ENCODE measurements at regions not wholly inside any gene's neighbourhood (a gene's known extent, or its start where the extent isn't known, plus 50 kb on each side); places are given as distances from the start of the nearest gene placed in this dataset.

GRCh38 chr15:31563421-31563820 is 236.8 kb downstream of the KLF13 start:
- POLR2A ChIA-PET (ENCODE audit: partially characterized antibody) = no interaction called here

GRCh38 chr15:31567861-31568260 is 241.2 kb downstream of the KLF13 start:
- H3K9me3 ChIP-seq (ENCODE audit: control insufficient read depth in 1 of 2, low read length in 2 of 2) = no peaks in the 10 kb centered on the region
- peaks cover 0 to 6% of the 10 kb centered on the region in 2 donors for H3K27me3 Mint-ChIP-seq
- intact Hi-C loops (cut with micrococcal nuclease) = no loop called here
- H3K27me3 ChIP-seq (ENCODE audit: insufficient read depth, low read length) = no peaks in the 10 kb centered on the region
- H3K4me1 ChIP-seq (ENCODE audit: insufficient read depth, low read length) = no peaks in the 10 kb centered on the region
- no peak overlapping the region for H3K27ac ChIP-seq (ENCODE audit: low read depth, low read length)
- DNase-seq = no peak
- no peak overlapping the region for H3K27ac Mint-ChIP-seq
- POLR2A ChIA-PET (ENCODE audit: partially characterized antibody) = no interaction called here
- no peak overlapping the region for H3K4me3 ChIP-seq (ENCODE audit: low read length in 2 of 2)
- CTCF ChIA-PET (ENCODE audit: partially characterized antibody) = no interaction called here
- H3K4me3 Mint-ChIP-seq = no peak overlapping the region
- no peaks in the 10 kb centered on the region for H3K36me3 ChIP-seq (ENCODE audit: insufficient read depth, low read length)
- peaks cover 2 to 24% (median 13%) of the 10 kb centered on the region in 8 donors for H3K9me3 Mint-ChIP-seq
- peaks cover 2 to 5% of the 10 kb centered on the region in 2 donors for H3K36me3 Mint-ChIP-seq
- no peaks in the 10 kb centered on the region for H3K4me1 Mint-ChIP-seq

More at GRCh38 chr15:31563421-31563820, 236.8 kb downstream of the KLF13 start:
- H3K27me3 ChIP-seq (ENCODE audit: insufficient read depth, low read length) = no peaks in the 10 kb centered on the region
- no peaks in the 10 kb centered on the region for H3K4me1 ChIP-seq (ENCODE audit: insufficient read depth, low read length)
- H3K36me3 Mint-ChIP-seq = peaks cover 2 to 5% of the 10 kb centered on the region in 2 donors
- CTCF ChIA-PET (ENCODE audit: partially characterized antibody) = no interaction called here
- peaks cover 2 to 20% (median 10%) of the 10 kb centered on the region in 8 donors for H3K9me3 Mint-ChIP-seq
- intact Hi-C loops (cut with micrococcal nuclease) = no loop called here
- no peak overlapping the region for H3K27ac ChIP-seq (ENCODE audit: low read depth, low read length)
- no peaks in the 10 kb centered on the region for H3K36me3 ChIP-seq (ENCODE audit: insufficient read depth, low read length)
- H3K4me3 ChIP-seq (ENCODE audit: low read length in 2 of 2) = no peak overlapping the region
- H3K27ac Mint-ChIP-seq = no peak overlapping the region
- H3K4me1 Mint-ChIP-seq = no peaks in the 10 kb centered on the region
- no peak overlapping the region for H3K4me3 Mint-ChIP-seq
- peaks cover 0 to 4% of the 10 kb centered on the region in 2 donors for H3K27me3 Mint-ChIP-seq
- no peaks in the 10 kb centered on the region for H3K9me3 ChIP-seq (ENCODE audit: control insufficient read depth in 1 of 2, low read length in 2 of 2)
- DNase-seq = no peak

GRCh38 chr15:31569836-31570235 is 243.2 kb downstream of the KLF13 start:
- Mint-ChIP-seq H3K4me1 (no peaks in the 10 kb centered on the region), H3K27ac (no peak overlapping the region), H3K4me3 (no peak overlapping the region), H3K27me3 (peaks cover 0 to 7% of the 10 kb centered on the region in 2 donors), H3K9me3 (peaks cover 2 to 24% (median 13%) of the 10 kb centered on the region in 8 donors), H3K36me3 (peaks cover 2 to 5% of the 10 kb centered on the region in 2 donors)
- no peaks in the 10 kb centered on the region for H3K27me3 ChIP-seq (ENCODE audit: insufficient read depth, low read length)
- no peak for DNase-seq
- no peaks in the 10 kb centered on the region for H3K4me1 ChIP-seq (ENCODE audit: insufficient read depth, low read length)
- ChIA-PET CTCF (ENCODE audit: partially characterized antibody) (no interaction called here), POLR2A (ENCODE audit: partially characterized antibody) (no interaction called here)
- no peaks in the 10 kb centered on the region for H3K9me3 ChIP-seq (ENCODE audit: control insufficient read depth in 1 of 2, low read length in 2 of 2)
- H3K4me3 ChIP-seq (ENCODE audit: low read length in 2 of 2) = no peak overlapping the region
- intact Hi-C loops (cut with micrococcal nuclease) = no loop called here
- H3K36me3 ChIP-seq (ENCODE audit: insufficient read depth, low read length) = no peaks in the 10 kb centered on the region
- no peak overlapping the region for H3K27ac ChIP-seq (ENCODE audit: low read depth, low read length)

GRCh38 chr15:31570591-31570990 is 244.0 kb downstream of the KLF13 start:
- H3K27ac Mint-ChIP-seq = no peak overlapping the region
- H3K4me3 Mint-ChIP-seq = no peak overlapping the region
- peaks cover 2 to 24% (median 13%) of the 10 kb centered on the region in 8 donors for H3K9me3 Mint-ChIP-seq
- H3K27me3 Mint-ChIP-seq = peaks cover 0 to 9% of the 10 kb centered on the region in 2 donors
- H3K4me1 ChIP-seq (ENCODE audit: insufficient read depth, low read length) = no peaks in the 10 kb centered on the region
- no peaks in the 10 kb centered on the region for H3K27me3 ChIP-seq (ENCODE audit: insufficient read depth, low read length)
- POLR2A ChIA-PET (ENCODE audit: partially characterized antibody) = no interaction called here
- H3K4me1 Mint-ChIP-seq = no peaks in the 10 kb centered on the region
- intact Hi-C loops (cut with micrococcal nuclease) = no loop called here
- H3K36me3 ChIP-seq (ENCODE audit: insufficient read depth, low read length) = no peaks in the 10 kb centered on the region
- no peak overlapping the region for H3K27ac ChIP-seq (ENCODE audit: low read depth, low read length)
- no peaks in the 10 kb centered on the region for H3K9me3 ChIP-seq (ENCODE audit: control insufficient read depth in 1 of 2, low read length in 2 of 2)
- CTCF ChIA-PET (ENCODE audit: partially characterized antibody) = no interaction called here
- H3K36me3 Mint-ChIP-seq = peaks cover 2 to 5% of the 10 kb centered on the region in 2 donors
- no peak for DNase-seq
- H3K4me3 ChIP-seq (ENCODE audit: low read length in 2 of 2) = no peak overlapping the region

DNA sequence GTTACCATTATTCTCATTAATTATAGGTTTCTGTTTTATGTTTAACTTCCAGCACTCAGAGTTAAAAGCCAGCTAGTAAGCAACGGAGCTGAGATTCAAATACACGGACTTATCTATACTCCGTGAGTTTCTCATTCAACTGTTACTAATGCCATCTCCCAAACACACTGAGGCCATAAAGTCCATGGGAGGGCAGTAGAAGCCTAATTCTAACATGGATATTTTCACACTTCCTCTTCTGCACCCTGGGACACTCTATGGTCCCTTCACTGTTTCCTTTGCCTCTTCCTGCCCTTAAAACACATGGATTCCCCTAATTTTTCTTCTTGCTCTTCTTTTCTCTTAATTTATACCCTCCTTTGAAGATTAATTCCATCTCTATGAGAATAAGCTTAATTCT is 245.0 kb downstream of the KLF13 start:
- Histone ChIP-seq H3K9me3 (ENCODE audit: control insufficient read depth in 1 of 2, low read length in 2 of 2) (no peaks in the 10 kb centered on the region), H3K4me1 (ENCODE audit: insufficient read depth, low read length) (no peaks in the 10 kb centered on the region), H3K36me3 (ENCODE audit: insufficient read depth, low read length) (no peaks in the 10 kb centered on the region), H3K27me3 (ENCODE audit: insufficient read depth, low read length) (no peaks in the 10 kb centered on the region), H3K4me3 (ENCODE audit: low read length in 2 of 2) (no peak overlapping the region), H3K27ac (ENCODE audit: low read depth, low read length) (no peak overlapping the region)
- ChIA-PET CTCF (ENCODE audit: partially characterized antibody) (no interaction called here), POLR2A (ENCODE audit: partially characterized antibody) (no interaction called here)
- DNase-seq = no peak
- Mint-ChIP-seq H3K27me3 (peaks cover 0 to 9% of the 10 kb centered on the region in 2 donors), H3K9me3 (peaks cover 2 to 20% (median 11%) of the 10 kb centered on the region in 8 donors), H3K36me3 (peaks cover 2 to 5% of the 10 kb centered on the region in 2 donors), H3K4me1 (no peaks in the 10 kb centered on the region), H3K4me3 (no peak overlapping the region), H3K27ac (no peak overlapping the region)
- intact Hi-C loops (cut with micrococcal nuclease) = no loop called here

DNA sequence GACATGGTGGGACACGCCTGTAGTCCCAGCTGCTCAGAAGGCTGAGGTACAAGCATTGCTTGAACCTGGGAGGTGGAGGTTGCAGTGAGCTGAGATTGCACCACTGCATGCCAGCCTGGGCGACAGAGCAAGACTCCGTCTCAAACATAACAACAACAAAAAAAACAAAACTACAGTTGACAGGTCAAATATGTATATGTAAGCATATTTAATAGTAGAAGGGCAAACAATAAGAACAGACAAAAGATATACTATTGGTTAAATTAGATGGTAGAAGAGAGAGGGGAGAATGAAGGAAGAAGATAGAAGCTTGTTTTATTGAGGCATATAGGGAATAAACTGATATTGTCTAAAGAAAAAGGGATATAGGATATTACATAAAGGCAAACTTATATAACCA is 247.1 kb downstream of the KLF13 start:
- POLR2A ChIA-PET (ENCODE audit: partially characterized antibody) = interaction anchor here (0.7 kb wide), 1 partner anchor 909 kb away, joined by 3 read pairs; no protein-coding TSS in a partner anchor
- no peak overlapping the region for H3K27ac ChIP-seq (ENCODE audit: low read depth, low read length)
- no peaks in the 10 kb centered on the region for H3K4me1 ChIP-seq (ENCODE audit: insufficient read depth, low read length)
- no peaks in the 10 kb centered on the region for H3K9me3 ChIP-seq (ENCODE audit: control insufficient read depth in 1 of 2, low read length in 2 of 2)
- no peak overlapping the region for H3K4me3 ChIP-seq (ENCODE audit: low read length in 2 of 2)
- no peak overlapping the region for H3K4me3 Mint-ChIP-seq
- no peaks in the 10 kb centered on the region for H3K27me3 ChIP-seq (ENCODE audit: insufficient read depth, low read length)
- CTCF ChIA-PET (ENCODE audit: partially characterized antibody) = no interaction called here
- intact Hi-C loops (cut with micrococcal nuclease) = no loop called here
- no peaks in the 10 kb centered on the region for H3K36me3 Mint-ChIP-seq
- no peaks in the 10 kb centered on the region for H3K36me3 ChIP-seq (ENCODE audit: insufficient read depth, low read length)
- DNase-seq = no peak
- no peaks in the 10 kb centered on the region for H3K4me1 Mint-ChIP-seq
- peaks cover 0 to 2% (median 0%) of the 10 kb centered on the region in 8 donors for H3K9me3 Mint-ChIP-seq
- H3K27ac Mint-ChIP-seq = no peak overlapping the region
- H3K27me3 Mint-ChIP-seq = peaks cover 0 to 8% of the 10 kb centered on the region in 2 donors

- Histone ChIP-seq H3K4me1 (ENCODE audit: insufficient read depth, low read length) (no peaks in the 10 kb centered on the region), H3K4me3 (ENCODE audit: low read length in 2 of 2) (no peak overlapping the region), H3K27me3 (ENCODE audit: insufficient read depth, low read length) (no peaks in the 10 kb centered on the region), H3K9me3 (ENCODE audit: control insufficient read depth in 1 of 2, low read length in 2 of 2) (no peaks in the 10 kb centered on the region), H3K27ac (ENCODE audit: low read depth, low read length) (no peak overlapping the region), H3K36me3 (ENCODE audit: insufficient read depth, low read length) (no peaks in the 10 kb centered on the region)
- no peak overlapping the region for H3K4me3 Mint-ChIP-seq
- no peaks in the 10 kb centered on the region for H3K4me1 Mint-ChIP-seq
- H3K9me3 Mint-ChIP-seq = no peaks in the 10 kb centered on the region
- no peak overlapping the region for H3K27ac Mint-ChIP-seq
- intact Hi-C loops (cut with micrococcal nuclease) = no loop called here
- ChIA-PET CTCF (ENCODE audit: partially characterized antibody) (no interaction called here), POLR2A (ENCODE audit: partially characterized antibody) (no interaction called here)
- DNase-seq = no peak
- H3K36me3 Mint-ChIP-seq = no peaks in the 10 kb centered on the region
- peaks cover 1 to 9% of the 10 kb centered on the region in 2 donors for H3K27me3 Mint-ChIP-seq
Measured at GRCh38 chr15:31574766-31575165, 248.1 kb downstream of the KLF13 start.

DNA sequence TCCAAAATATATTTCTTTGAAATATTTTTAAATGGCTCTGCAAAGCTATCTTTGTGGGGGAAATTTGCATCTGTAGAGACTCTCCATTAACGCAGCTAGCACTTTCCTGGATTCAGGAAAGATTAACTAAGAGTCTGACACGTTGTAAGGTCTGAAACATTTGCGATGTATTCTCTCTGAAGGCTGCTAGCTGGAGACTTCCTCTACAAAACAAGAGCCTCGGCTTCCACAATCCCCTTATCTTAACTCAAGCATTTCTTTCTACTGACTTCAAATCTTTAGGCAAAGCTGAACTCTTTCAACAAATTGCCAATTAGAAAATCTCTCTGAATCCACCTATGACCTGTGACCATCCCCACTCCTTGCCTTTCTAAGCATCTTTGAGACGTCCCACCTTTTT is 250.5 kb downstream of the KLF13 start:
- Mint-ChIP-seq H3K27me3 (peaks cover 1 to 7% of the 10 kb centered on the region in 2 donors), H3K4me3 (no peak overlapping the region), H3K27ac (no peak overlapping the region), H3K4me1 (no peaks in the 10 kb centered on the region), H3K9me3 (peaks cover 0 to 17% (median 7%) of the 10 kb centered on the region in 8 donors), H3K36me3 (peaks cover 0 to 1% of the 10 kb centered on the region in 2 donors)
- DNase-seq = no peak
- no peaks in the 10 kb centered on the region for H3K36me3 ChIP-seq (ENCODE audit: insufficient read depth, low read length)
- no peaks in the 10 kb centered on the region for H3K27me3 ChIP-seq (ENCODE audit: insufficient read depth, low read length)
- ChIA-PET POLR2A (ENCODE audit: partially characterized antibody) (no interaction called here), CTCF (ENCODE audit: partially characterized antibody) (interaction anchor here (1.3 kb wide), 1 partner anchor 9 kb away, joined by 3 read pairs; no protein-coding TSS in a partner anchor)
- H3K9me3 ChIP-seq (ENCODE audit: control insufficient read depth in 1 of 2, low read length in 2 of 2) = no peaks in the 10 kb centered on the region
- no peak overlapping the region for H3K4me3 ChIP-seq (ENCODE audit: low read length in 2 of 2)
- H3K4me1 ChIP-seq (ENCODE audit: insufficient read depth, low read length) = no peaks in the 10 kb centered on the region
- H3K27ac ChIP-seq (ENCODE audit: low read depth, low read length) = no peak overlapping the region
- intact Hi-C loops (cut with micrococcal nuclease) = no loop called here
